GM19438 (cell line): ENCODE measurements at regions not wholly inside any gene's neighbourhood (a gene's known extent, or its start where the extent isn't known, plus 50 kb on each side); places are given as distances from the start of the nearest gene placed in this dataset.
"Not testable (repeated sequence)": the region's sequence is repeated elsewhere in the genome, so short reads cannot be mapped to it uniquely, and the experiment has no call there.

Source experiments
- ATAC-seq: cut with Tn5 transposase; IDR thresholded peaks from one replicate; pipeline ENCODE4 v1.9.1; 2021; ENCODE audit warnings: low read depth; ENCODE audit not compliant: unreplicated experiment

DNA sequence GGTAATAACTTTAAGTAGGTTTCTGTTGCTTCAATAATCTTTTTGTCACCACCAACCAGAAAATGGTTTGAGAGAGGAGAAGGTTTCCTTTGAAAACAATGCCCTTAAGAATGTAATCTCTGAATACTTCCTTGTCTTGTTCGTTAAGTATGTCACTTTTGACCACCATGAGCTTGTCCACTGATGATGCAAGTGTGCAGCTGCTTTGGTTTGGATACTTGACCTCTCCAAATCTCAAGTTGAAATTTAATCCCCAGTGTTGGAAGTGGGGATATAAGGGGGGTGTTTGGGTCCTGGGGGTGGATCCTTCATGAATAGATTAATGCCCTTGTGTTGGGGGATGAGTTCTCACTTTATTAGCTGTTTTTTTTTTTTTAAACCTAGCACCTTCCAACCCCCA, 985.4 kb downstream of the EPHA7 start:
- ATAC-seq, result no peak

DNA sequence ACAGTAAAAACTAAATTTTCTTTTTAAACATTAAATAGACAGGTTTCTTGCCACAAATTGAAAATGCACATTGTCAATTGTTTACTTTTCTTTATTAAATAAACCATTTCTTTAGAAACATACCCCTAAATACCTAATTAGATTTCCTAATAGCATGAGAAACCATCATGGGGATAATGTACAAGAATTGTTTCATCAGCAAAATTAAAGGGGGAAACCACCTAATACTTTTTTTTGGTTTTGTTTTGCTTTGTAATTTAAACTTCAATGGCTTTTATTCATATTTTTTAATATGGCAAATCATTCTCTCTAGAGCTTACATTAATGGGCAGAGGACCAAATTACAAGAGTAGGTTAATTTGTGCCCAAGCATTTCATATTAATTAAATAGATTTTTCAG, 987.9 kb downstream of the EPHA7 start:
- ATAC-seq, result no peak

DNA sequence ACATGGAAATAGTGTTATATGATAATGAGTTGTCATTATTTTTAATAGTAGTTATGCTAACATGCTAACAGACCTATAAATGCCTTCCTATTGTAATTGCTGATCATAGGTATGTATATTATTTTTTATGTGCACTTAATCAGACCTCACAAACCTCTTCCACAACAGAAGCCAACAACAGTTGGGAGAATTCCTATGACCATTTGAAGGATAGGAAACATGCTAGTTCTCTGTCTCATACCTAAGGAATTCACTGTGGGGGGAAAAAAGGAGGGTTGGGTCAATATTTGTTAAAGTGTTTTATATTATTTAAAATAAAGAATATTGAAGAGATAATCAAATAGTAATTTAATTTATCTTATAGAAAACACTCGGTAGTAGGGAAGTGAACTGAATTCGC, 990.9 kb downstream of the EPHA7 start:
- no peak for ATAC-seq

DNA sequence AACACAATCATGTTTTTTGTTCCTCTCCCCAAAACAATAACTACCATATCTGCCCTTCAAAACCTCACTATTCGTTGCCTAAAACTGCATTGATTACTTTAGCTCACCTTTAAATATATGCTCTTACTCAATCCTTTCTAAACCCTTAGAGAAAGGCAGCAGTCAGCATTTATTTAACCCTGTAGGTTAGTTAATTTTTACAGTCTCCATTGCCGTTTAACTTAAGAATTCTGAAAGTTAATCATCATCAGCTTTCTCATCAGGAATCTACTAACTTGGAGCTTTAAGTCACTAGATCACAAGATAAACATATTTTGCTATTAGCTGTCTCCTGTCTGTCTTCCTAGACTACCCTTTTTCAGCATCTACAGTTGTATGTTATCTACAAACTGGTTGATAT, 991.9 kb downstream of the EPHA7 start:
- no peak for ATAC-seq

DNA sequence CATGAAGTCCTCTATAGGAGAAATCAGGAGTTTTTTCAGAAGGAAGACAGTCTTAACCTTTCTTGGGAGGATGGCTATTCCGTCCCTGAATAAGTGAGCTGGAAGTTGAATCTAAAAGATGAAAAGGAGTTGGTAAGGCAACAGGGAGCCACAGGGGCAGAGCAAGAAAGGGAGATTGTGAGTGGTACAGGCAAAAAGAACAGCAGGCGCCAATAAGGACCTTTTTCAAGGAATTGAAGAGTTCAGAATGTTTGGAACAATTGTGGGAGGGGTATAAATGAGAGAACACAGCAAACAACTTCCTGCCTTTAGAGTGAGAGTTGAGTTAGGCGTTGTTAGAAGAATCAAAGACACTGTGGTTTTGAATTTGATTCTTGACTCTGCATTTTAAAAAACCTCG, 1003.7 kb downstream of the EPHA7 start:
- ATAC-seq, result no peak

GRCh38 chr6:92408350-92408749, 1011.0 kb downstream of the EPHA7 start:
- no peak for ATAC-seq

DNA sequence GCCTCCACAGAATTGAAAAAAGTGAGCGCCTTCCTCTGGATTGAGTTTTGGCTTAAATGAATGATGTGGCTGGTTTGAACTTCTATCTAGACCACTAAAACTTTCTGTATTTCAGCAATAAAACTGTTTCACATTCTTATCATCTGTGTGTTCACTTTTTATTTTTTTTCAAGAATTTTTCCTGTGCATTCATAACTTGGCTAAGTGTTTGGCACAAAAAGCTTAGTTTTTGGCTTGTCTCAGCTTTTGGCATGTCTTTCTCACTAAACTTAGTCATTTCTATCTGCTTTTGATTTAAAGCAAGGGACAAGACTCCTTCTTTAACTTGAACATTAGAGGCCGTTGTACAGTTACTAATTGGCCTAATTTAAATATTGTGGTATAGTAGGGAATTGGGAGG, 1015.1 kb downstream of the EPHA7 start:
- ATAC-seq, result no peak

DNA sequence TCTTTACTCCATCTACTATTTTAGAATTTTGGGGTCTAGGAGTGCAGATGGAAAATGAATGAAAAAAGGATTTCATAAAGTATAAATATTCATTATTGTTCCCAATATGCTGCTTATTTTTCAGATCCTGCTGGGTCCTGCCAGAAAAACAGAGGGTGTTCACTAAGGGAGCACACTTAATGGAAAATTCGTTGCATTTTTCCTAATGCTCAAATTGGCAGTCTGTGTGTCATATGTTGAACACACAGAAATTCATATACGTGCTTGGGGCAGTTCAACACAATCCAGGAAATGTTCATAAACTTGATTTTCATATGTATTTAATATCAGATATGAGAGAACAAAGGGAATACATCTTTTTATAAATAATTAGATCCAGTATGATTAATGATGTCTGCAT, 1019.4 kb downstream of the EPHA7 start:
- no peak for ATAC-seq

DNA sequence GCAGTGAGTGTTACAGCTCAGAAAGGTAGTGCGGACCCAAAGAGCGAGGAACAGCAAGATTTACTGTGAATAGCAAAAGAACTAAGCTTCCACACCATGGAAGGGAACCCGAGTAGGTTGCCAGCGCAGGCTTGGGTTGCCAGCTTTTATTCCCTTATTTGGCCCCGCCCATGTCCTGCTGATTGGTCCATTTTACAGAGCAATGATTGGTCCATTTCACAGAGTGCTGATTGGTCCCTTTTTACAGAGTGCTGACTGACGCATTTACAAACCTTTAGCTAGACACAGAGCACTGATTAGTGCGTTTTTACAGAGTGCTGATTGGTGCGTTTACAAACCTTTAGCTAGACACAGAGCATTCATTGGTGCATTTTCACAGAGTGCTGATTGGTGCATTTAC, 1030.7 kb downstream of the EPHA7 start:
- not testable (repeated sequence) for ATAC-seq

GRCh38 chr6:92380803-92381601, 1038.4 kb downstream of the EPHA7 start:
- ATAC-seq, result no peak

- no peak for ATAC-seq
Observed at GRCh38 chr6:92377137-92377536, 1042.2 kb downstream of the EPHA7 start.

DNA sequence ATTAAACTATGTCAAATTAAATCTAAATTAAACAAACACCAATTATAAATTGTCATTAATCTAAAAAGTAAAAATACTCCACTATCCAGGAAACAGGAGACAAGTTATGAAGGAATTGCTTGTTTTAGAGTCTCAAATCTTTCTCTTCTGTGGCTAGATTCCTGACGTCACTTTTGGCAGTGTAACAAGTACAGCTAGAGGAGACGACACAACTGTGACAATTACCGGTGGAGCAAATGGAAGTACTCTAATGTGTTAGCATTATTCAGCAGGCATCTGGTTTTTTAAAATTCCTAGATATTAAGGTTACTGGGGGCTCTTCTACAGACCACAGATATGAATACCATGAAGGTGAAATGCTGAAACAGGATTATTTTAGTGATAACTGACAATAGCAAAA, 1042.7 kb downstream of the EPHA7 start:
- ATAC-seq, result no peak

DNA sequence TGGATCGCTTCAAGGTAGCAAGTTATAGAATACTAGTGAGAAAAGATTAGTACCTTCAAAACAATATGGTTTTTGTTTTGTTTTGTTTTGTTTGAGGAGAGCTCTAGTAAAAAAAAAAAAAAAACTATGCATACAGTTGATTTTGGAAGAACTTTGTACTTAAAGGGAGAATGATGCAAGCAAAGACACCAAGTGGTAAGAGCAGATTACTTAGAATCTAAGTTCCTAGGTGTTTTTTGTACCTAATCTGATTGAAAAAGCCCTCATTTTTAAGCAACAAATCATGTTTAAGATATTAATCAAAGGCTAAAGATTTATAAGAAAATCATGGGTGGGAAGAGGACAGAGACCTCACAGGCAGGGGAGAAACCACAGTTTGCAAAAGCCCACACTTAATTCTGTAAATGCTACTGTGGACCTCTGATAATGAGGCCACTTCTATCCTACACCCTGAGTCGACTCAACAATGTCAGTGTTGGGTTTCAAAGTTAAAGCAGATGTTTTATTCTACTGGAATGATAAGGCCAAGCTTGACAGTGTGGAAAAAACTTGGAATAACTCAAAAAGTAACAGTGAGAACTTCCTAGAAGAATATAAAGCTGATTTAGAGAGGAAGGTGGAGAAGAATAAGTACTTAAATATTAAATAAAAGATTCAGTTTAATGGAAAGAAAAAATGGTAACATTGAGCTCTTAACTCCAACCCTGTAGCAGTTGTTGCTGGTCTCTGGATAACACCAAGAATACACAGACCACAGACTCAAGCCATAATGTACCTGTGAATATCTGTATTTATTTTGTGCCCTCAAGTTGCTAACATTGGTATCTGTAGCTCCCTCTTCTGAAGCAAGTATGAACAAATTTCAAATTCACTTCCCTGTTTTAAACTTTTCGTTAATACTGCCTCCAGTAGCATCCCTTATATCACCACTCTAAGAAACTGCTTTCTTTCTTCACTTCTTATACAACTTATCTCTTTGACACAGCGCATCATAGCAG, 1047.8 kb downstream of the EPHA7 start:
- ATAC-seq, result no peak

GRCh38 chr6:92369309-92369708, 1050.0 kb downstream of the EPHA7 start:
- ATAC-seq, result no peak

- no peak for ATAC-seq
Observed at GRCh38 chr6:92364948-92365541, 1054.3 kb downstream of the EPHA7 start.

- ATAC-seq, result no peak
Observed at GRCh38 chr6:92363111-92363510, 1056.2 kb downstream of the EPHA7 start.

DNA sequence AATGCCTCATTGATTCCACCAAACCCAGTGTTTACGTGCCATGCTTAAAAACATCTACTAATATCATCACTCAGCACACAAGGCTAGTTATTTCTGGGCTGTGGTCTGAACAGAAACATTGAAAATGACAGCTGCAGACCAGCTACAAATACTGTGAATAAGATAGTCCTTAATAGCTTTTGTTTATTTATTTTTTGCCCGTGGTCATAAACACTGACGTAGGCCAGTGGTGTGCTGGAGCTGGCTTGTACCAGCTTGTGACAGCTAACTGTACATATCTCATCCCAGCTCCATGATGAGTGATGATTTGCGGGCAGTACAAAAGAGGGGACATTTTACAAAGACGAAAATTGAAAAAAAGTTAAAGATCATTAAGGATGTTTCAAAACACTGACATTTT, 1057.0 kb downstream of the EPHA7 start:
- ATAC-seq, result no peak

DNA sequence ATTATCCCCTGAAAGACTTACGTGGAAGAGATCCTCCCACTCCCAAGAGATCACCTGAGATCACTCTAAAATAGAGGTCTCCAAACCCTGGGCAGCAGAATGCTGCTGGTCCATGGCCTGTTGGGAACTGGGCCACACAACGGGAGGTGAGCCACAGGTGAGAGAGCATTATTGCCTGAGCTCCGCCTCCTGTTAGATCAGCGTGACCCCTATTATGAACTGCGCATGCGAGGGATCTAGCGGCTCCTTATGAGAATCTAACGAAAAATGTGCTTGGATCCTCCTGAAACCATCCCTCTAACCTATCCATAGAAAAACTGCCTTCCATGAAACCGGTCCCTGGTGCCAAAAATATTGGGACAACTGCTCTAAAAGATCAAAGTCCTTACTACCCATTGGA, 1057.4 kb downstream of the EPHA7 start:
- no peak for ATAC-seq

GRCh38 chr6:92354270-92354829, 1065.0 kb downstream of the EPHA7 start:
- ATAC-seq, result no peak

DNA sequence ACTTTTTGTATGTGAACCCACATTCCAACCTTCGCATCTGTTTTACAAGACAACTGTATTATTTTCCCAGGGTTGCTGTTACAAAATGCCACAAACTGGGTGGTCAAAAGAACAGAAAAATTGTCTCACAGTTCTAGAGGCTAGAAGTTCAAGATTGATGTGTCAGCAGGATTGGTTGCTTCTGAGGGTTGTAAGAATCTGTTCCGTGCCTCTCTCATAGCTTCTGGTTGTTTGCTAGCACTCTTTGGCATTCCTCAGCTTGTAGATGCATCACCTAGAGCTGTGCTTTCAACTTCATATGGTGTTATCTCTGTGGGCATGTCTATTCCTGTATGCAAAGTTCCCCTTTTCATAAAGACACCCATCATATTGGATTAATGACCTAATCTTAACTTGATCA, 1067.2 kb downstream of the EPHA7 start:
- ATAC-seq, result no peak

DNA sequence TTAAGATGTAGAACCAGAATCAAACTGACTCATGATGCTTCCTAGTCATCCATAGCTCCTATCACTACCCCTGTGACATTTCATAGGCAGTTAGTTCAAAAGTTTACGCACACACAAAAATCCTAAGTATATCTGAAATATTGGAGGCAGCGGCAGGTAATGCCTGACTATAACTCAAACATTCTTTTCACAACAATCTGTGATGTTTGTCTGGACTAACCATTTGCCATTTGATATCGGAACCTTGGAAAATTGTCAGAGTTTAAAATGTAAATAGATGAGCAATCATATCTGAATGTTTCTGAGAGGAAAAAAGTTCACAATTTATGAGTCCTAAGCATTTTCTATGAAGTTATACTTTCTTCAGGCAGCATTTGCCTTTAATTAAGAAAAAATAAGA, 1078.2 kb downstream of the EPHA7 start:
- ATAC-seq, result no peak
